Adrenal gland (tissue), 9 donors: ENCODE measurements at regions not wholly inside any gene's neighbourhood (a gene's known extent, or its start where the extent isn't known, plus 50 kb on each side); places are given as distances from the start of the nearest gene placed in this dataset.

Source experiments
- DNase-seq, 7 donors: peaks; one replicate each; pipeline ENCODE4 v3.0.0-alpha.2; 2019 to 2020
- H3K27ac ChIP-seq, 5 donors: fragments of 200-600 bp; sonication (generic) in 4 of 5; 1 replicate in 3 of 5; 2 replicates in 2 of 5; pipeline versions ENCODE4 v1.5.1 to v1.8.0; 2016 to 2020; ENCODE audit warnings: mild to moderate bottlenecking in 1 of 5
- H3K27me3 ChIP-seq: fragments of 200-600 bp; 2 replicates; pipeline ENCODE4 v1.8.0; 2021
- H3K36me3 ChIP-seq, 2 donors: fragments of 200-600 bp; replicated peaks in 1 of 2; 1 replicate in 1 of 2; 2 replicates in 1 of 2; pipeline versions ENCODE4 v1.5.1 to v1.8.0; 2018 to 2022
- H3K4me1 ChIP-seq, 2 donors: fragments of 200-600 bp; replicated peaks in 1 of 2; 1 replicate in 1 of 2; 2 replicates in 1 of 2; pipeline versions ENCODE4 v1.5.1 to v1.8.0; 2018 to 2021
- H3K4me3 ChIP-seq, 4 donors: fragments of 200-600 bp; sonication (generic) in 3 of 4; one replicate each; pipeline ENCODE4 v1.5.1; 2016 to 2018
- H3K9me3 ChIP-seq, 3 donors: fragments of 200-600 bp; sonication (generic) in 1 of 3; replicated peaks in 1 of 3; 1 replicate in 2 of 3; 2 replicates in 1 of 3; pipeline versions ENCODE4 v1.5.1 to v1.8.0; 2016 to 2021
- POLR2A ChIP-seq, 2 donors: fragments of 450-650 bp; IDR thresholded peaks; one replicate each; pipeline ENCODE4 v1.6.1; 2017; ENCODE audit warnings: antibody characterized with exemption in 2 of 2, mild to moderate bottlenecking in 2 of 2, moderate library complexity in 1 of 2
- WGBS, 4 donors: extraction: QIAGEN DNeasy Blood & Tissue Kit in 2 of 4; methylation state at CpG; one replicate each; pipeline versions ENCODE4 v1.1.5 to v1.1.7; 2013 to 2017; 5-methylcytosine and 5-hydroxymethylcytosine counted together
- intact Hi-C, 2 donors: fragments of 100-400 bp; cut with DNase I; formaldehyde crosslinking; loops; one replicate each; pipeline versions ENCODE4 v1.14.1 to v1.15.0; 2022 to 2023
- TF ChIP-seq, protein P1 (sequence below), 6 experiments: fragments of 450-650 bp in 4 of 6; fragments of 200-600 bp in 2 of 6; sonication (generic) in 1 of 6; IDR thresholded peaks; 1 replicate in 5 of 6; 2 replicates in 1 of 6; pipeline versions ENCODE4 v1.5.1 to v1.8.0; 2016 to 2021; ENCODE audit warnings: antibody characterized with exemption in 6 of 6, mild to moderate bottlenecking in 2 of 6, moderate library complexity in 1 of 6
- donor health status: healthy with polysubstance abuse.
- donor health status: Bipolar disorder and iron deficiency.
- donor health status: DM: yes; HTN: yes; CAD: no.
- donor health status: DM: no; HTN: no; CAD: no.
- donor health status: DM: no; HTN: no; CAD: no.

DNA sequence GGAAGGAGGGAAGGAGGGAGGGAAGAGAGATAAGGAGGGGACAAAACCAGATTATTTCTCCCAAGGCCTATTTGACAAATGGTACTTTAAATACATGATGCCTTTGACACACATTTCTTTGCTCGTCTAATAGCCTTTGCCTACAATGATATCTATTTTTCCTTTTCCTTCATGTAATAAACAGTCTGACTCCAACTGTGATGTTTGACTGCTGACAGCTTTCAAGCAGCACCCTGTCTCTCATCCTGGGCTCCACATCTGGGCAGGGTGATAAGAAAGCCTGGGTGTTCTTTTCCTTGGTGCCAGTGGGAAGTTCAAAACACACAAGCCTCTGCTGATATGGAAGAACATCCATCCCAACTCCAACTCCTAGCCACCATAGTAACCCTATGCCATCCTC is 1277.7 kb upstream of the NXPH2 start:
- DNase-seq: no peak
- no peaks in the 10 kb centered on the region for H3K27me3 ChIP-seq
- no peaks in the 10 kb centered on the region for H3K36me3 ChIP-seq
- 40 to 64% (median 60%) methylated on average over 1 of the region's 1 CpG for WGBS, 4 donors
- H3K9me3 ChIP-seq: no peaks in the 10 kb centered on the region
- intact Hi-C loops: no loop called here
- no peak overlapping the region for H3K4me3 ChIP-seq
- H3K4me1 ChIP-seq: no peaks in the 10 kb centered on the region
- no peak overlapping the region for H3K27ac ChIP-seq
- TF ChIP-seq POLR2A (IDR thresholded peaks at IDR 0.05): no peak
- TF ChIP-seq, protein P1, sequence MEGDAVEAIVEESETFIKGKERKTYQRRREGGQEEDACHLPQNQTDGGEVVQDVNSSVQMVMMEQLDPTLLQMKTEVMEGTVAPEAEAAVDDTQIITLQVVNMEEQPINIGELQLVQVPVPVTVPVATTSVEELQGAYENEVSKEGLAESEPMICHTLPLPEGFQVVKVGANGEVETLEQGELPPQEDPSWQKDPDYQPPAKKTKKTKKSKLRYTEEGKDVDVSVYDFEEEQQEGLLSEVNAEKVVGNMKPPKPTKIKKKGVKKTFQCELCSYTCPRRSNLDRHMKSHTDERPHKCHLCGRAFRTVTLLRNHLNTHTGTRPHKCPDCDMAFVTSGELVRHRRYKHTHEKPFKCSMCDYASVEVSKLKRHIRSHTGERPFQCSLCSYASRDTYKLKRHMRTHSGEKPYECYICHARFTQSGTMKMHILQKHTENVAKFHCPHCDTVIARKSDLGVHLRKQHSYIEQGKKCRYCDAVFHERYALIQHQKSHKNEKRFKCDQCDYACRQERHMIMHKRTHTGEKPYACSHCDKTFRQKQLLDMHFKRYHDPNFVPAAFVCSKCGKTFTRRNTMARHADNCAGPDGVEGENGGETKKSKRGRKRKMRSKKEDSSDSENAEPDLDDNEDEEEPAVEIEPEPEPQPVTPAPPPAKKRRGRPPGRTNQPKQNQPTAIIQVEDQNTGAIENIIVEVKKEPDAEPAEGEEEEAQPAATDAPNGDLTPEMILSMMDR (IDR thresholded peaks at IDR 0.05): no peak

DNA sequence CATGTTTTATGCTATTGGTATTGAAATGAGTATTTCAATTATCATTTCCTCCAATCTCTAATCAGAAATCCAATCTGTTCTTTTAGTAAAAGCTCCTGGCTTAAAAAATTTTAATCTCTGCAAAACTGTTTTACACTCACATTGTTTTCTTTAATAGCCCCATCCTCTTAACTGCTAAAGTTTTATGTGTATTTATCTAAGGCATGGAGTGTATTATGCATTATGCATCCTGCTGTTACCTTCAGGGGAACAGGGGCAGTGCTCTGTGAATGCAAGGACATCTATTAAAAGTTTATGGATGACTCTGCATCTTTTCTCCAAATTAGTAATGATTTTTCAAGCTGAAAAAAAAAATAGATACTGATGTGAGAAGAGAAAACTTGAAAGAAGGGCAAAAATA is 1261.6 kb upstream of the NXPH2 start:
- intact Hi-C loops: no loop called here
- H3K27ac ChIP-seq: no peak overlapping the region
- H3K27me3 ChIP-seq: no peaks in the 10 kb centered on the region
- no peaks in the 10 kb centered on the region for H3K9me3 ChIP-seq
- no peaks in the 10 kb centered on the region for H3K36me3 ChIP-seq
- no peaks in the 10 kb centered on the region for H3K4me1 ChIP-seq
- TF ChIP-seq, protein P1 (IDR thresholded peaks at IDR 0.05): no peak
- no peak for TF ChIP-seq POLR2A (IDR thresholded peaks at IDR 0.05)
- H3K4me3 ChIP-seq: no peak overlapping the region
- DNase-seq: no peak

GRCh38 chr2:140041239-140041638 is 1261.0 kb upstream of the NXPH2 start:
- no peak for TF ChIP-seq POLR2A (IDR thresholded peaks at IDR 0.05)
- TF ChIP-seq, protein P1 (IDR thresholded peaks at IDR 0.05): no peak
- H3K4me3 ChIP-seq: no peak overlapping the region
- no peak for DNase-seq
- no peaks in the 10 kb centered on the region for H3K36me3 ChIP-seq
- WGBS, 4 donors: 38 to 58% (median 53%) methylated on average over 1 of the region's 1 CpG
- no peak overlapping the region for H3K27ac ChIP-seq
- H3K4me1 ChIP-seq: no peaks in the 10 kb centered on the region
- H3K9me3 ChIP-seq: no peaks in the 10 kb centered on the region
- intact Hi-C loops: no loop called here
- no peaks in the 10 kb centered on the region for H3K27me3 ChIP-seq

DNA sequence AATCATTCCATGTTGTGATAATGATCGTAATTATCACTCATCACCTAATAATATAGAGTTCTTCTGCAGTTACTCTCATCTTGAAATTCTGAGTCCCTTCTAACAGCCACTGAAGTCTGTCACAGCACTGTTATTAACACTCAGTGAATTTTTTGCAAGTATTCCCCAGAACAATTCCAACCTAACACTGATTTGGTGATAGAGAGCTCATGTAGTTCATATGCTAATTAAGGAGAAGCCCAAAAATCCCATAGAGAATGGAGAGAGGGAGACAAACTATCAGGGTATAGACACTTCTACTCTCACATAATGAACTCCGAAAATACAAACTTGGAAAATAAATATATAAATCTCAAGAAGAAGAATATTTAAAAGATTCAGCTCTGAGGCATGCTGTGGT is 1253.4 kb upstream of the NXPH2 start:
- H3K27me3 ChIP-seq: no peaks in the 10 kb centered on the region
- no peaks in the 10 kb centered on the region for H3K36me3 ChIP-seq
- H3K27ac ChIP-seq: no peak overlapping the region
- no peak overlapping the region for H3K4me3 ChIP-seq
- intact Hi-C loops: no loop called here
- no peaks in the 10 kb centered on the region for H3K4me1 ChIP-seq
- DNase-seq: no peak
- TF ChIP-seq, protein P1 (IDR thresholded peaks at IDR 0.05): no peak
- TF ChIP-seq POLR2A (IDR thresholded peaks at IDR 0.05): no peak
- H3K9me3 ChIP-seq: no peaks in the 10 kb centered on the region
- 72 to 84% (median 76%) methylated on average over 2 of the region's 2 CpGs for WGBS, 4 donors
